Panc1 (cell line): ENCODE measurements at regions not wholly inside any gene's neighbourhood (a gene's known extent, or its start where the extent isn't known, plus 50 kb on each side); places are given as distances from the start of the nearest gene placed in this dataset.

Experiments used
- ATAC-seq: fragments of 200-7000 bp; cut with Tn5 transposase; 2 replicates; pipeline ENCODE4 v1.9.1; 2020; ENCODE audit warnings: mild to moderate bottlenecking, moderate library complexity
- BruUV-seq: library from RNA; stranded (reverse); fragments of 400-500 nt; replicated peaks from 2 replicates; lab custom pipeline; 2021; lab: Mats Ljungman, UMichigan
- CTCF ChIA-PET: fragments of 300-600 bp; sonication (Branson Sonifier 250); formaldehyde crosslinking; loops from one replicate; lab custom pipeline; 2022; ENCODE audit warnings: antibody characterized with exemption; lab: Charles Lee
- POLR2A ChIA-PET: fragments of 300-600 bp; sonication (Branson Sonifier 250); formaldehyde crosslinking; loops from one replicate; lab custom pipeline; 2022; ENCODE audit warnings: antibody characterized with exemption; lab: Charles Lee
- DNase-seq: peaks from one replicate; pipeline ENCODE4 v3.0.0-alpha.2; 2010; ENCODE audit warnings: low read depth, low spot score
- H3K27ac ChIP-seq: 2 replicates; pipeline ENCODE4 v1.5.1; 2011; ENCODE audit warnings: mild to moderate bottlenecking, low read length, inconsistent platforms
- H3K27me3 ChIP-seq: fragments of 200-500 bp; sonication (Bioruptor generic); 2 replicates; pipeline ENCODE4 v1.6.0; 2014; ENCODE audit warnings: low read length, inconsistent platforms; ENCODE audit not compliant: control insufficient read depth, insufficient read depth
- H3K36me3 ChIP-seq: fragments of 200-500 bp; sonication (Bioruptor generic); 2 replicates; pipeline ENCODE4 v1.5.1; 2014; ENCODE audit warnings: inconsistent platforms, mild to moderate bottlenecking, low read length, moderate library complexity; ENCODE audit not compliant: control insufficient read depth, insufficient read depth
- H3K4me1 ChIP-seq: 2 replicates; pipeline ENCODE4 v1.5.1; 2011; ENCODE audit warnings: inconsistent platforms, mild to moderate bottlenecking, low read length, moderate library complexity; ENCODE audit not compliant: control insufficient read depth, insufficient read depth
- H3K4me3 ChIP-seq, 2 experiments: 2 replicates each; pipeline ENCODE4 v1.5.1; 2011 to 2012; ENCODE audit warnings: low read depth in 2 of 2, low read length in 2 of 2, mild to moderate bottlenecking in 2 of 2, inconsistent platforms in 1 of 2, moderate library complexity in 1 of 2
- H3K9me3 ChIP-seq: fragments of 200-500 bp; sonication (Bioruptor generic); 2 replicates; pipeline ENCODE4 v1.5.1; 2014; ENCODE audit warnings: low read depth, mild to moderate bottlenecking, inconsistent platforms, low read length, moderate library complexity; ENCODE audit not compliant: control insufficient read depth, insufficient read depth
- CTCF ChIP-seq: fragments of 450-650 bp; IDR thresholded peaks from 2 replicates; pipeline ENCODE4 v1.5.1; 2017; ENCODE audit warnings: mild to moderate bottlenecking
- POLR2AphosphoS5 ChIP-seq: IDR thresholded peaks from 2 replicates; pipeline ENCODE4 v1.6.1; 2012; ENCODE audit warnings: mild to moderate bottlenecking, low read depth, low read length, moderate library complexity
- SIN3A ChIP-seq: IDR thresholded peaks from 2 replicates; pipeline ENCODE4 v1.6.1; 2012; ENCODE audit warnings: low read depth, mild to moderate bottlenecking, low read length, moderate library complexity, borderline replicate concordance; ENCODE audit not compliant: insufficient read depth
- TCF7L2 ChIP-seq: IDR thresholded peaks from 2 replicates; pipeline ENCODE4 v1.6.1; 2011; ENCODE audit warnings: mild to moderate bottlenecking, low read depth, low read length, inconsistent platforms
- in situ Hi-C: cut with HindIII; loops from 2 replicates; pipeline ENCODE4 v1.10.0; 2016; ENCODE audit warnings: low sequenced_read_pairs, low pct_unique_long_range_greater_than_20kb
- intact Hi-C: fragments of 100-400 bp; cut with micrococcal nuclease; formaldehyde crosslinking; loops from one replicate; pipeline ENCODE4 v1.10.0; 2022; ENCODE audit not compliant: unreplicated experiment
- TF ChIP-seq, protein P1 (sequence below), 2 experiments: IDR thresholded peaks; 2 replicates each; pipeline ENCODE4 v1.6.1; 2011 to 2012; ENCODE audit warnings: low read depth in 2 of 2, control low read depth in 1 of 2, low read length in 1 of 2, mild to moderate bottlenecking in 1 of 2, moderate library complexity in 1 of 2; ENCODE audit not compliant: insufficient read depth in 1 of 2

DNA sequence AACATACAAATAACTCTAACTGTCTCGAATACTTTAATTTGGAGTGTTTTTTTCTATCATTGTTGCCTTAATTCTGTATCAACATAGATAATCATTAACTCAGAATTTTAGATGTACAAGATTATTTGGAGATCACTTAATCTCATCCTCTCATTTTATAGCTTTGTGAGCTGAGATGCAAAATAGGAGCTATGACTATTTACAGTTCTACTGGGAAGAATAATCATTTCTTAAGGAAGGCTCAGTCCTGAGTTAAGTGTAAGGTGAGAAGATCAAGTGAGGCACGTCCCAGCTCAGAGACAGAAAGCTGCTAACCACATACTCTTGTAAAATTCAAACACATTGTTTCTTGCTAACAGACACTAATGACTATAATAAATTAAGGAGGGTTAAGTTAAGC lies 66.2 kb downstream of the CCDC54 start:
- Histone ChIP-seq H3K4me1 (no peaks in the 10 kb centered on the region), H3K9me3 (no peaks in the 10 kb centered on the region), H3K27ac (no peak overlapping the region), H3K4me3 (no peak overlapping the region), H3K36me3 (no peaks in the 10 kb centered on the region), H3K27me3 (no peaks in the 10 kb centered on the region)
- no TSS peak for BruUV-seq
- TF ChIP-seq TCF7L2 (no peak), SIN3A (no peak), POLR2AphosphoS5 (no peak), CTCF (no peak)
- TF ChIP-seq, protein P1, sequence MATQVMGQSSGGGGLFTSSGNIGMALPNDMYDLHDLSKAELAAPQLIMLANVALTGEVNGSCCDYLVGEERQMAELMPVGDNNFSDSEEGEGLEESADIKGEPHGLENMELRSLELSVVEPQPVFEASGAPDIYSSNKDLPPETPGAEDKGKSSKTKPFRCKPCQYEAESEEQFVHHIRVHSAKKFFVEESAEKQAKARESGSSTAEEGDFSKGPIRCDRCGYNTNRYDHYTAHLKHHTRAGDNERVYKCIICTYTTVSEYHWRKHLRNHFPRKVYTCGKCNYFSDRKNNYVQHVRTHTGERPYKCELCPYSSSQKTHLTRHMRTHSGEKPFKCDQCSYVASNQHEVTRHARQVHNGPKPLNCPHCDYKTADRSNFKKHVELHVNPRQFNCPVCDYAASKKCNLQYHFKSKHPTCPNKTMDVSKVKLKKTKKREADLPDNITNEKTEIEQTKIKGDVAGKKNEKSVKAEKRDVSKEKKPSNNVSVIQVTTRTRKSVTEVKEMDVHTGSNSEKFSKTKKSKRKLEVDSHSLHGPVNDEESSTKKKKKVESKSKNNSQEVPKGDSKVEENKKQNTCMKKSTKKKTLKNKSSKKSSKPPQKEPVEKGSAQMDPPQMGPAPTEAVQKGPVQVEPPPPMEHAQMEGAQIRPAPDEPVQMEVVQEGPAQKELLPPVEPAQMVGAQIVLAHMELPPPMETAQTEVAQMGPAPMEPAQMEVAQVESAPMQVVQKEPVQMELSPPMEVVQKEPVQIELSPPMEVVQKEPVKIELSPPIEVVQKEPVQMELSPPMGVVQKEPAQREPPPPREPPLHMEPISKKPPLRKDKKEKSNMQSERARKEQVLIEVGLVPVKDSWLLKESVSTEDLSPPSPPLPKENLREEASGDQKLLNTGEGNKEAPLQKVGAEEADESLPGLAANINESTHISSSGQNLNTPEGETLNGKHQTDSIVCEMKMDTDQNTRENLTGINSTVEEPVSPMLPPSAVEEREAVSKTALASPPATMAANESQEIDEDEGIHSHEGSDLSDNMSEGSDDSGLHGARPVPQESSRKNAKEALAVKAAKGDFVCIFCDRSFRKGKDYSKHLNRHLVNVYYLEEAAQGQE (IDR thresholded peaks at IDR 0.05; ENCODE audit: insufficient read depth in 1 of 2, low read depth in 2 of 2, low read length in 1 of 2), result no peak
- ChIA-PET POLR2A (no interaction called here), CTCF (no interaction called here)
- intact Hi-C loops, result no loop called here
- in situ Hi-C loops, result no loop called here
- ATAC-seq (no peak), DNase-seq (no peak)

- ChIA-PET POLR2A (no interaction called here), CTCF (no interaction called here)
- Histone ChIP-seq H3K36me3 (no peaks in the 10 kb centered on the region), H3K27me3 (no peaks in the 10 kb centered on the region), H3K4me1 (no peaks in the 10 kb centered on the region), H3K9me3 (no peaks in the 10 kb centered on the region), H3K4me3 (no peak overlapping the region), H3K27ac (no peak overlapping the region)
- BruUV-seq, result no TSS peak
- no peak for ATAC-seq
- TF ChIP-seq, protein P1 (IDR thresholded peaks at IDR 0.05; ENCODE audit: insufficient read depth in 1 of 2, low read depth in 2 of 2, low read length in 1 of 2), result no peak
- TF ChIP-seq SIN3A, result no peak
- TF ChIP-seq CTCF, result no peak
- TF ChIP-seq POLR2AphosphoS5, result no peak
- TF ChIP-seq TCF7L2, result no peak
- intact Hi-C loops (no loop called here), in situ Hi-C loops (no loop called here)
- no peak for DNase-seq
Measured at GRCh38 chr3:107446706-107447105, 69.5 kb downstream of the CCDC54 start.
